Duodenal mucosa (tissue), 2 donors: ENCODE measurements at regions not wholly inside any gene's neighbourhood (a gene's known extent, or its start where the extent isn't known, plus 50 kb on each side); places are given as distances from the start of the nearest gene placed in this dataset.

Source experiments
- H3K27ac ChIP-seq: one replicate; pipeline ENCODE4 v1.7.0; 2013; ENCODE audit warnings: low read depth, low read length
- H3K27me3 ChIP-seq, 2 donors: one replicate each; pipeline ENCODE4 v1.7.0; 2013; ENCODE audit warnings: low read length in 2 of 2, control low read depth in 1 of 2; ENCODE audit not compliant: insufficient read depth in 2 of 2, control insufficient read depth in 1 of 2
- H3K36me3 ChIP-seq, 2 donors: one replicate each; pipeline ENCODE4 v1.7.0; 2013; ENCODE audit warnings: low read length in 2 of 2, control low read depth in 1 of 2; ENCODE audit not compliant: insufficient read depth in 2 of 2, control insufficient read depth in 1 of 2
- H3K4me1 ChIP-seq, 2 donors: one replicate each; pipeline ENCODE4 v1.7.0; 2013; ENCODE audit warnings: low read length in 2 of 2, control low read depth in 1 of 2; ENCODE audit not compliant: insufficient read depth in 2 of 2, control insufficient read depth in 1 of 2
- H3K4me3 ChIP-seq, 2 donors: one replicate each; pipeline ENCODE4 v1.7.0; 2013; ENCODE audit warnings: low read length in 2 of 2, low read depth in 1 of 2
- H3K9ac ChIP-seq, 2 donors: one replicate each; pipeline ENCODE4 v1.7.0; 2013; ENCODE audit warnings: low read length in 2 of 2, low read depth in 1 of 2
- H3K9me3 ChIP-seq, 2 donors: one replicate each; pipeline ENCODE4 v1.7.0; 2013; ENCODE audit warnings: low read length in 2 of 2, control low read depth in 1 of 2; ENCODE audit not compliant: control insufficient read depth in 1 of 2

- no peak overlapping the region for H3K27ac ChIP-seq
- no peaks in the 10 kb centered on the region for H3K9me3 ChIP-seq
- H3K36me3 ChIP-seq, result no peaks in the 10 kb centered on the region
- no peaks in the 10 kb centered on the region for H3K4me1 ChIP-seq
- H3K9ac ChIP-seq, result no peak overlapping the region
- no peaks in the 10 kb centered on the region for H3K27me3 ChIP-seq
- no peak overlapping the region for H3K4me3 ChIP-seq
These were observed 183.5 kb upstream of the FAM98A start for GRCh38 chr2:33782395-33783230.

GRCh38 chr2:33777786-33778185 lies 178.7 kb upstream of the FAM98A start:
- no peaks in the 10 kb centered on the region for H3K9me3 ChIP-seq

GRCh38 chr2:33775306-33775705 lies 176.2 kb upstream of the FAM98A start:
- H3K27ac ChIP-seq, result no peak overlapping the region
- H3K27me3 ChIP-seq, result no peaks in the 10 kb centered on the region
- no peak overlapping the region for H3K9ac ChIP-seq
- H3K4me3 ChIP-seq, result no peak overlapping the region
- H3K9me3 ChIP-seq, result no peaks in the 10 kb centered on the region
- no peaks in the 10 kb centered on the region for H3K36me3 ChIP-seq
- H3K4me1 ChIP-seq, result no peaks in the 10 kb centered on the region

More at GRCh38 chr2:33777786-33778185, 178.7 kb upstream of the FAM98A start:
- Histone ChIP-seq H3K4me1 (no peaks in the 10 kb centered on the region), H3K9ac (no peak overlapping the region), H3K27me3 (no peaks in the 10 kb centered on the region), H3K36me3 (no peaks in the 10 kb centered on the region), H3K4me3 (no peak overlapping the region), H3K27ac (no peak overlapping the region)

GRCh38 chr2:33770023-33770422 lies 170.9 kb upstream of the FAM98A start:
- H3K9ac ChIP-seq, result no peak overlapping the region
- H3K36me3 ChIP-seq, result no peaks in the 10 kb centered on the region
- H3K27me3 ChIP-seq, result no peaks in the 10 kb centered on the region
- no peak overlapping the region for H3K27ac ChIP-seq
- H3K4me1 ChIP-seq, result no peaks in the 10 kb centered on the region
- H3K9me3 ChIP-seq, result no peaks in the 10 kb centered on the region
- no peak overlapping the region for H3K4me3 ChIP-seq

- Histone ChIP-seq H3K36me3 (no peaks in the 10 kb centered on the region), H3K4me3 (no peak overlapping the region), H3K27ac (no peak overlapping the region), H3K9ac (no peak overlapping the region), H3K9me3 (peaks cover 0 to 2% of the 10 kb centered on the region in 2 donors), H3K27me3 (no peaks in the 10 kb centered on the region), H3K4me1 (no peaks in the 10 kb centered on the region)
These were observed 167.1 kb upstream of the FAM98A start for GRCh38 chr2:33766175-33766574.

- H3K27ac ChIP-seq, result no peak overlapping the region
- no peak overlapping the region for H3K9ac ChIP-seq
- no peaks in the 10 kb centered on the region for H3K36me3 ChIP-seq
- peaks cover 0 to 5% of the 10 kb centered on the region in 2 donors for H3K9me3 ChIP-seq
- no peaks in the 10 kb centered on the region for H3K4me1 ChIP-seq
- no peaks in the 10 kb centered on the region for H3K27me3 ChIP-seq
- H3K4me3 ChIP-seq, result no peak overlapping the region
These were observed 166.0 kb upstream of the FAM98A start for GRCh38 chr2:33765122-33765521.

- no peaks in the 10 kb centered on the region for H3K36me3 ChIP-seq
- no peak overlapping the region for H3K27ac ChIP-seq
- peaks cover 0 to 5% of the 10 kb centered on the region in 2 donors for H3K9me3 ChIP-seq
- no peak overlapping the region for H3K9ac ChIP-seq
- no peaks in the 10 kb centered on the region for H3K4me1 ChIP-seq
- H3K27me3 ChIP-seq, result no peaks in the 10 kb centered on the region
- H3K4me3 ChIP-seq, result no peak overlapping the region
These were observed 165.5 kb upstream of the FAM98A start for GRCh38 chr2:33764551-33764950.

- no peak overlapping the region for H3K9ac ChIP-seq
- no peaks in the 10 kb centered on the region for H3K27me3 ChIP-seq
- no peaks in the 10 kb centered on the region for H3K36me3 ChIP-seq
- H3K27ac ChIP-seq, result no peak overlapping the region
- no peaks in the 10 kb centered on the region for H3K4me1 ChIP-seq
- H3K9me3 ChIP-seq, result peaks cover 0 to 5% of the 10 kb centered on the region in 2 donors
- no peak overlapping the region for H3K4me3 ChIP-seq
These were observed 164.7 kb upstream of the FAM98A start for GRCh38 chr2:33763671-33764310.

- Histone ChIP-seq H3K9ac (no peak overlapping the region), H3K4me1 (no peaks in the 10 kb centered on the region), H3K36me3 (no peaks in the 10 kb centered on the region), H3K4me3 (no peak overlapping the region), H3K27ac (no peak overlapping the region), H3K27me3 (no peaks in the 10 kb centered on the region), H3K9me3 (peaks cover 0 to 5% of the 10 kb centered on the region in 2 donors)
These were observed 163.5 kb upstream of the FAM98A start for GRCh38 chr2:33762636-33763035.

GRCh38 chr2:33746208-33746800 lies 147.2 kb upstream of the FAM98A start:
- H3K4me3 ChIP-seq, result no peak overlapping the region
- H3K27ac ChIP-seq, result no peak overlapping the region
- no peaks in the 10 kb centered on the region for H3K27me3 ChIP-seq
- H3K4me1 ChIP-seq, result no peaks in the 10 kb centered on the region
- peaks cover 5% of the 10 kb centered on the region in 2 donors for H3K9me3 ChIP-seq
- no peaks in the 10 kb centered on the region for H3K36me3 ChIP-seq
- no peak overlapping the region for H3K9ac ChIP-seq
